PFSK-1 (cell line): ENCODE measurements at regions not wholly inside any gene's neighbourhood (a gene's known extent, or its start where the extent isn't known, plus 50 kb on each side); places are given as distances from the start of the nearest gene placed in this dataset.

Experiments used
- POLR2AphosphoS5 ChIP-seq: IDR thresholded peaks from 2 replicates; pipeline ENCODE4 v1.6.1; 2012; ENCODE audit warnings: low read depth, mild to moderate bottlenecking, control low read depth, low read length, moderate library complexity
- TF ChIP-seq, protein P1 (sequence below), 2 experiments: IDR thresholded peaks; 2 replicates each; pipeline versions ENCODE4 v1.6.1 to v1.8.0; 2011 to 2012; ENCODE audit warnings: low read depth in 2 of 2, low read length in 2 of 2, control low read depth in 1 of 2, inconsistent platforms in 1 of 2, mild to moderate bottlenecking in 1 of 2, moderate library complexity in 1 of 2; ENCODE audit not compliant: insufficient read depth in 1 of 2

DNA sequence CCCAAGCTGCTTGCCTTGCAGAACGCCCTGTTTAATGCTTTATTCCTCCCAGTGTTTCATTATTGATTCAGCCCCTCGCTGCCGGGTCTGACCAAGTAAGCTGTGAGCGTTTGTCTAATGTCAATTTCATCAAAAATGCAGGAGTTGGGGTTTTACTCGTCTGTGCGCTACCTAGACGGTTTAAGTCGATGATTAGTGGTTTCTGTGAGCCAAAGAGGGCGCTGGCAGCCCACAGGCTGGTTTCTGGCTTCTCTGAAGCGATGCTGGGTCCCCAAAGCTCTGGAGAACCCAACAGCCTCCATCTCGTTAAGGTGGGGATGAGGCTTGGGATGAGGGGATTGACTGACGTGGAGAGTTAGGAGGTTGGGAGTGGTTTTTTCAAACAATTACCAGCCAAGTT, 102.9 kb downstream of the SYF2 start:
- TF ChIP-seq, protein P1, sequence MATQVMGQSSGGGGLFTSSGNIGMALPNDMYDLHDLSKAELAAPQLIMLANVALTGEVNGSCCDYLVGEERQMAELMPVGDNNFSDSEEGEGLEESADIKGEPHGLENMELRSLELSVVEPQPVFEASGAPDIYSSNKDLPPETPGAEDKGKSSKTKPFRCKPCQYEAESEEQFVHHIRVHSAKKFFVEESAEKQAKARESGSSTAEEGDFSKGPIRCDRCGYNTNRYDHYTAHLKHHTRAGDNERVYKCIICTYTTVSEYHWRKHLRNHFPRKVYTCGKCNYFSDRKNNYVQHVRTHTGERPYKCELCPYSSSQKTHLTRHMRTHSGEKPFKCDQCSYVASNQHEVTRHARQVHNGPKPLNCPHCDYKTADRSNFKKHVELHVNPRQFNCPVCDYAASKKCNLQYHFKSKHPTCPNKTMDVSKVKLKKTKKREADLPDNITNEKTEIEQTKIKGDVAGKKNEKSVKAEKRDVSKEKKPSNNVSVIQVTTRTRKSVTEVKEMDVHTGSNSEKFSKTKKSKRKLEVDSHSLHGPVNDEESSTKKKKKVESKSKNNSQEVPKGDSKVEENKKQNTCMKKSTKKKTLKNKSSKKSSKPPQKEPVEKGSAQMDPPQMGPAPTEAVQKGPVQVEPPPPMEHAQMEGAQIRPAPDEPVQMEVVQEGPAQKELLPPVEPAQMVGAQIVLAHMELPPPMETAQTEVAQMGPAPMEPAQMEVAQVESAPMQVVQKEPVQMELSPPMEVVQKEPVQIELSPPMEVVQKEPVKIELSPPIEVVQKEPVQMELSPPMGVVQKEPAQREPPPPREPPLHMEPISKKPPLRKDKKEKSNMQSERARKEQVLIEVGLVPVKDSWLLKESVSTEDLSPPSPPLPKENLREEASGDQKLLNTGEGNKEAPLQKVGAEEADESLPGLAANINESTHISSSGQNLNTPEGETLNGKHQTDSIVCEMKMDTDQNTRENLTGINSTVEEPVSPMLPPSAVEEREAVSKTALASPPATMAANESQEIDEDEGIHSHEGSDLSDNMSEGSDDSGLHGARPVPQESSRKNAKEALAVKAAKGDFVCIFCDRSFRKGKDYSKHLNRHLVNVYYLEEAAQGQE (IDR thresholded peaks at IDR 0.05; ENCODE audit: insufficient read depth in 1 of 2, low read depth in 2 of 2, low read length in 2 of 2): no peak
- TF ChIP-seq POLR2AphosphoS5: no peak
